GM12874 (cell line): ENCODE measurements at regions not wholly inside any gene's neighbourhood (a gene's known extent, or its start where the extent isn't known, plus 50 kb on each side); places are given as distances from the start of the nearest gene placed in this dataset.

Experiments used
- TF ChIP-seq, protein P1 (sequence below): IDR thresholded peaks from 2 replicates; pipeline ENCODE4 v1.5.1; 2011; ENCODE audit warnings: low read depth, mild to moderate bottlenecking, control low read depth, low read length, moderate library complexity; ENCODE audit not compliant: insufficient read depth

DNA sequence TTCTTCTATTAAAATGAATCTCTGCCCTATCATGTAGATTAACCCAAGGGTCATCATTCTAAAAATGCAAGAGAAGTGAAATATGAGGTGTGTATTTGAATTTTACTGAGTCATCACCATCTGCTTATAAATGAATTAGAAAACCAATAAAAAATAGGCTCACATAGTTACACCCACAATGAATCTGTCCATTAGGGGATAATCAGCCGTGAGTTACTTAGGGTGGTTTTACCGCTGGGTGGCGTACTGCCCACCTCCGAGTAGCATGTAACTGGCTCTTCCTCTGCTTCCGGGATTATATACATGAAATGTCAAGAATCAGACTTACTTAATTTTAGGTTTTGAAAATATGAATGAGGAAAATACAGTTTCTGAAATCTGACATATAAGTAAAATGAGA, 332.9 kb upstream of the CCNG1 start:
- TF ChIP-seq, protein P1, sequence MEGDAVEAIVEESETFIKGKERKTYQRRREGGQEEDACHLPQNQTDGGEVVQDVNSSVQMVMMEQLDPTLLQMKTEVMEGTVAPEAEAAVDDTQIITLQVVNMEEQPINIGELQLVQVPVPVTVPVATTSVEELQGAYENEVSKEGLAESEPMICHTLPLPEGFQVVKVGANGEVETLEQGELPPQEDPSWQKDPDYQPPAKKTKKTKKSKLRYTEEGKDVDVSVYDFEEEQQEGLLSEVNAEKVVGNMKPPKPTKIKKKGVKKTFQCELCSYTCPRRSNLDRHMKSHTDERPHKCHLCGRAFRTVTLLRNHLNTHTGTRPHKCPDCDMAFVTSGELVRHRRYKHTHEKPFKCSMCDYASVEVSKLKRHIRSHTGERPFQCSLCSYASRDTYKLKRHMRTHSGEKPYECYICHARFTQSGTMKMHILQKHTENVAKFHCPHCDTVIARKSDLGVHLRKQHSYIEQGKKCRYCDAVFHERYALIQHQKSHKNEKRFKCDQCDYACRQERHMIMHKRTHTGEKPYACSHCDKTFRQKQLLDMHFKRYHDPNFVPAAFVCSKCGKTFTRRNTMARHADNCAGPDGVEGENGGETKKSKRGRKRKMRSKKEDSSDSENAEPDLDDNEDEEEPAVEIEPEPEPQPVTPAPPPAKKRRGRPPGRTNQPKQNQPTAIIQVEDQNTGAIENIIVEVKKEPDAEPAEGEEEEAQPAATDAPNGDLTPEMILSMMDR: peak; percentile 35; the same call in 1 of the 2 replicates

- TF ChIP-seq, protein P1: no peak
These were observed 331.9 kb upstream of the CCNG1 start for GRCh38 chr5:163105456-163105855.

- TF ChIP-seq, protein P1: no peak
These were observed 331.3 kb upstream of the CCNG1 start for GRCh38 chr5:163106098-163106497.

GRCh38 chr5:163108351-163108750, 329.0 kb upstream of the CCNG1 start:
- TF ChIP-seq, protein P1: no peak

GRCh38 chr5:163115011-163115410, 322.4 kb upstream of the CCNG1 start:
- TF ChIP-seq, protein P1: no peak

DNA sequence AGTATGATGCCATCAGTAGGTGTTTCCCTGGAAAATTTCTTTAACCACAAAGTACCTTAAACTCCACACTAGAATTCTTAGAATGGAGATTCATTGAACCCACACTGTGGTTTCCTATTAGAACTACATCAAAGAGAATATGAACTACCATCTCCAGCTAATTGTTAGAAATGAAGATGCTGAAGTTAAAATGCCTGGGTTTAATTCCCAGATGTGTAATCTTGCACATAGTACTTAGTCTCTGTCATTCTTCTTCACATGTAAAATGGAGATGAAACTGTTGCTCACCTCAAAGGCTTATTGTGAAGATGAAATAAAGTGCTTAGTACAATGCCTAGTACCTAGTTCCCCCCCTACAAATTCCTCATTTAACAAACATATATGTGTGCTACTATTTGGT, 303.3 kb upstream of the CCNG1 start:
- TF ChIP-seq, protein P1: no peak

DNA sequence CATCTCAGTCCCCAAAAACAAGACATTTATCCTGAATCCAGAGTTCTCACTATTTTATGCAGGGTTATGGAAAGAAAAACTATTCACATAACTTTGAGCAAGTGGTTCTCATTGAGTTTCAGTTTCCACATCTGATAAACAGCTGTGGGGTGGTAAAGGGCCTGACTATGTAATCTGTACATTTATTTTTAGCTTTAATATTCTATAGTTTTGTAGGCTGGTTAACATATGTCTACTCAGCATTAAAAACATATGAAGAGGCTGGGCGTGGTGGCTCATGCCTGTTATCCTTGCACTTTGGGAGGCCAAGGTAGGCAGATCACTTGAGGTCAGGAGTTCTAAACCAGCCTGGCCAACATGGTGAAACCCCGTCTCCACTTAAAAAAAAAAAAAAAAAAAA, 301.5 kb upstream of the CCNG1 start:
- TF ChIP-seq, protein P1: no peak

GRCh38 chr5:163161512-163161911, 275.9 kb upstream of the CCNG1 start:
- TF ChIP-seq, protein P1: no peak
